Heart left ventricle (tissue), 16 donors: ENCODE measurements at regions not wholly inside any gene's neighbourhood (a gene's known extent, or its start where the extent isn't known, plus 50 kb on each side); places are given as distances from the start of the nearest gene placed in this dataset.
A peak's percentile ranks its signal among the peaks of the same experiment; 100 is the strongest.

Source experiments
- ATAC-seq, 4 donors: fragments of 200-7000 bp; cut with Tn5 transposase; one replicate each; pipeline ENCODE4 v1.9.1; 2020 to 2022; ENCODE audit warnings: moderate library complexity in 4 of 4, mild to moderate bottlenecking in 3 of 4, moderate number of reproducible peaks in 1 of 4
- DNase-seq, 5 donors: peaks; one replicate each; pipeline ENCODE4 v3.0.0-alpha.2; 2020
- H3K27ac ChIP-seq, 12 donors: fragments of 200-600 bp; sonication (generic) in 4 of 12; one replicate each; pipeline versions ENCODE4 v1.5.0 to v1.8.0; 2016 to 2022; ENCODE audit warnings: mild to moderate bottlenecking in 2 of 12
- H3K27me3 ChIP-seq, 9 donors: fragments of 200-600 bp; sonication (generic) in 2 of 9; one replicate each; pipeline versions ENCODE4 v1.5.1 to v1.8.0; 2016 to 2022; ENCODE audit warnings: mild to moderate bottlenecking in 3 of 9
- H3K36me3 ChIP-seq, 9 donors: fragments of 200-600 bp; sonication (generic) in 2 of 9; one replicate each; pipeline versions ENCODE4 v1.5.0 to v1.8.0; 2018 to 2022; ENCODE audit warnings: mild to moderate bottlenecking in 2 of 9
- H3K4me1 ChIP-seq, 12 donors: fragments of 200-600 bp; sonication (generic) in 4 of 12; one replicate each; pipeline versions ENCODE4 v1.5.0 to v1.8.0; 2016 to 2022; ENCODE audit warnings: mild to moderate bottlenecking in 3 of 12
- H3K4me3 ChIP-seq, 12 donors: fragments of 200-600 bp; sonication (generic) in 4 of 12; one replicate each; pipeline versions ENCODE4 v1.5.0 to v1.8.0; 2017 to 2022; ENCODE audit warnings: mild to moderate bottlenecking in 9 of 12, moderate library complexity in 4 of 12
- H3K9me3 ChIP-seq, 12 donors: fragments of 200-600 bp; sonication (generic) in 4 of 12; one replicate each; pipeline versions ENCODE4 v1.5.0 to v1.8.0; 2016 to 2022; ENCODE audit warnings: mild to moderate bottlenecking in 1 of 12
- POLR2A ChIP-seq, 2 donors: fragments of 450-650 bp; IDR thresholded peaks; one replicate each; pipeline ENCODE4 v1.6.1; 2017; ENCODE audit warnings: antibody characterized with exemption in 2 of 2, mild to moderate bottlenecking in 2 of 2, moderate library complexity in 2 of 2
- WGBS, 4 donors: extraction: QIAGEN DNeasy Blood & Tissue Kit in 2 of 4; methylation state at CpG; one replicate each; pipeline versions ENCODE4 v1.1.5 to v1.1.7; 2013 to 2018; 5-methylcytosine and 5-hydroxymethylcytosine counted together
- intact Hi-C, 10 donors: fragments of 100-400 bp; cut with DNase I; formaldehyde crosslinking; loops; one replicate each; pipeline versions ENCODE4 v1.11.1 to v1.14.2; 2022
- TF ChIP-seq, protein P1 (sequence below), 12 donors: fragments of 200-600 bp; sonication (generic) in 4 of 12; IDR thresholded peaks; one replicate each; pipeline versions ENCODE4 v1.5.0 to v1.8.0; 2018 to 2022; ENCODE audit warnings: antibody characterized with exemption in 12 of 12, mild to moderate bottlenecking in 5 of 12
- donor health status: ischemic (EF 13 %, LVEDD 7.1; RV severe dilation, severe dysfunction).
- donor health status: healthy with polysubstance abuse.
- donor health status: DM: no; HTN: yes; CAD: no.
- donor health status: DM: no; HTN: no; CAD: no.
- donor health status: ischemic (EF 25% LVEDD 6.9; RV normal size, moderate dysfunction).
- donor health status: ischemic (EF 25% LVEDD 5.7; RV mildly dilated, moderate dysfunction).
- donor health status: healthy.
- donor health status: DM: yes; HTN: yes; CAD: no.
- donor health status: ischemic (EF 35%, LVEDD 5.7; RV mildly dilated, moderate dysfunction).
- donor health status: nonischemic (EF 11% LVEDD 7.7; RV severe dilation, severe dysfunction).
- donor health status: DM: yes; HTN: yes; CAD: no.
- donor health status: PGD.
- donor health status: ischemic (EF 29% LVEDD 5.4; RV normal size, mild dysfunction).
- donor health status: nonischemic (EF 23%, LVEDD 6.1; RV moderate dilation, normal function).

DNA sequence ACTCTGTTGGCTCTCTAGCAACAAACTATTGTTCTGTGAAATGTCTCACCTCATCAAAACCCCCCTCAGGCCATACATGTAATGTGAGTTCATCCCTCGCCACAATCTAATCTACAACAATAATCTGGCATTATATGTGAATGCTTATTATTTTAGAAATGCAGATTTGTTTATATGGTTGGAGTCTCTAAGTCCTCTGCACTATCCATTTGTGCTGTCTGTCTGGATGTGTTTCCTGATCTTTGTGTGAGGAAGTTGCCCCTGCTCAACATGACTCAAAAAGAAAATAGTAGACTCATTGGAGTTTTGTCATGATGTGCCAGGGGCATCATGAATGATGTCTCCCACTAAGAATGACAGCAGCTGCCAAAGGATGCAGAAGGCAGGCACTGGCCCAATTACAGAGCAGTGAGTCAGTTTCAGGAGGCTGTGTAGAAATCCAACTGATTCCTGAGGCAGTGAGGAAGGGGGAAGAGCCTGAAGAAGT lies 161.6 kb upstream of the PDZRN3 start:
- H3K36me3 ChIP-seq: no peaks in the 10 kb centered on the region
- DNase-seq (peak in 1 of 5 donors; percentile 46), ATAC-seq (peak in 3 of 4 donors; percentile 49 to 85 (median 71))
- 78 to 93% (median 89%) methylated on average over 1 of the region's 1 CpG for WGBS, 4 donors
- intact Hi-C loops: no loop called here
- no peak for TF ChIP-seq POLR2A (IDR thresholded peaks at IDR 0.05)
- TF ChIP-seq, protein P1, sequence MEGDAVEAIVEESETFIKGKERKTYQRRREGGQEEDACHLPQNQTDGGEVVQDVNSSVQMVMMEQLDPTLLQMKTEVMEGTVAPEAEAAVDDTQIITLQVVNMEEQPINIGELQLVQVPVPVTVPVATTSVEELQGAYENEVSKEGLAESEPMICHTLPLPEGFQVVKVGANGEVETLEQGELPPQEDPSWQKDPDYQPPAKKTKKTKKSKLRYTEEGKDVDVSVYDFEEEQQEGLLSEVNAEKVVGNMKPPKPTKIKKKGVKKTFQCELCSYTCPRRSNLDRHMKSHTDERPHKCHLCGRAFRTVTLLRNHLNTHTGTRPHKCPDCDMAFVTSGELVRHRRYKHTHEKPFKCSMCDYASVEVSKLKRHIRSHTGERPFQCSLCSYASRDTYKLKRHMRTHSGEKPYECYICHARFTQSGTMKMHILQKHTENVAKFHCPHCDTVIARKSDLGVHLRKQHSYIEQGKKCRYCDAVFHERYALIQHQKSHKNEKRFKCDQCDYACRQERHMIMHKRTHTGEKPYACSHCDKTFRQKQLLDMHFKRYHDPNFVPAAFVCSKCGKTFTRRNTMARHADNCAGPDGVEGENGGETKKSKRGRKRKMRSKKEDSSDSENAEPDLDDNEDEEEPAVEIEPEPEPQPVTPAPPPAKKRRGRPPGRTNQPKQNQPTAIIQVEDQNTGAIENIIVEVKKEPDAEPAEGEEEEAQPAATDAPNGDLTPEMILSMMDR (IDR thresholded peaks at IDR 0.05): no peak
- no peak overlapping the region for H3K27ac ChIP-seq
- no peaks in the 10 kb centered on the region for H3K27me3 ChIP-seq
- no peaks in the 10 kb centered on the region for H3K9me3 ChIP-seq
- H3K4me1 ChIP-seq: peaks cover 0 to 13% (median 0%) of the 10 kb centered on the region in 12 donors
- H3K4me3 ChIP-seq: no peak overlapping the region

GRCh38 chr3:73784686-73785392 lies 160.1 kb upstream of the PDZRN3 start:
- no peak overlapping the region for H3K4me3 ChIP-seq
- H3K9me3 ChIP-seq: no peaks in the 10 kb centered on the region
- TF ChIP-seq, protein P1 (IDR thresholded peaks at IDR 0.05): no peak
- no peak for TF ChIP-seq POLR2A (IDR thresholded peaks at IDR 0.05)
- 50 to 61% (median 55%) methylated on average over 8 of the region's 8 CpGs for WGBS, 4 donors
- DNase-seq (no peak), ATAC-seq (no peak)
- peak overlapping the region in 2 of 12 donors; percentile 31 to 39 for H3K27ac ChIP-seq
- intact Hi-C loops: no loop called here
- peaks cover 0 to 13% (median 0%) of the 10 kb centered on the region in 12 donors for H3K4me1 ChIP-seq
- no peaks in the 10 kb centered on the region for H3K36me3 ChIP-seq
- H3K27me3 ChIP-seq: no peaks in the 10 kb centered on the region

- H3K27me3 ChIP-seq: no peaks in the 10 kb centered on the region
- no peak overlapping the region for H3K4me3 ChIP-seq
- no peak for DNase-seq
- H3K9me3 ChIP-seq: no peaks in the 10 kb centered on the region
- ATAC-seq: no peak
- intact Hi-C loops: no loop called here
- TF ChIP-seq, protein P1 (IDR thresholded peaks at IDR 0.05): no peak
- TF ChIP-seq POLR2A (IDR thresholded peaks at IDR 0.05): no peak
- peaks cover 0 to 13% (median 0%) of the 10 kb centered on the region in 12 donors for H3K4me1 ChIP-seq
- H3K27ac ChIP-seq: no peak overlapping the region
- no peaks in the 10 kb centered on the region for H3K36me3 ChIP-seq
These were observed 159.1 kb upstream of the PDZRN3 start for GRCh38 chr3:73783811-73784210.

GRCh38 chr3:73781541-73781940 lies 156.8 kb upstream of the PDZRN3 start:
- Histone ChIP-seq H3K9me3 (no peaks in the 10 kb centered on the region), H3K4me1 (peaks cover 0 to 9% (median 0%) of the 10 kb centered on the region in 12 donors), H3K27me3 (no peaks in the 10 kb centered on the region), H3K36me3 (no peaks in the 10 kb centered on the region), H3K4me3 (no peak overlapping the region), H3K27ac (no peak overlapping the region)
- ATAC-seq: no peak
- no peak for TF ChIP-seq POLR2A (IDR thresholded peaks at IDR 0.05)
- TF ChIP-seq, protein P1 (IDR thresholded peaks at IDR 0.05): no peak
- 77 to 80% (median 79%) methylated on average over 6 of the region's 6 CpGs for WGBS, 4 donors
- no peak for DNase-seq
- intact Hi-C loops: no loop called here
